ENCODE measurements at regions not wholly inside any gene's neighbourhood (a gene's known extent, or its start where the extent isn't known, plus 50 kb on each side); places are given as distances from the start of the nearest gene placed in this dataset.

DNA sequence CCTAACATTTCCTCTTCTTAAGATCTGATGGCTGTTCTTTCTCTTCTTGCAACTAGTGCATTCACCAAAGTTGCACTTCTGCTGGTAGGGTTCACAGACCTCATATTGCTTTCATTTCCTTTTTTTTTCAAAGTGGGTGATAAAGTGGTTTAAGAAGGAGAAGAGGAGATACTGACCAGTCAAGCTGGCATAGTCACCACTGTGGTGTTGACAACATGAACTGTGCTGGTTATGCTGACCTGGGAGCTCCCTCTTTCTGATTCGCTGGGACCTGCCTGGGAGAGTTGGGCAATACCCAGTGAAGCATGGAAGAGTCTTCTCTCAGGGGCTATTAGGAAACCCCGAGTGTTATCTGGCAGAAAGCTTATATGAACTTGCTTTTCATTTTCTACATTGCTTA lies 222.9 kb downstream of the SLITRK5 start:
- Histone ChIP-seq H3K36me3 (replicated peaks; ENCODE audit: insufficient read depth, low read depth) (no peaks in the 10 kb centered on the region), H3K4me2 (no peak overlapping the region), H3K27me3 (no peaks in the 10 kb centered on the region), H3K4me1 (ENCODE audit: insufficient read depth) (no peaks in the 10 kb centered on the region), H4K20me1 (ENCODE audit: insufficient read depth, poor library complexity, severe bottlenecking) (no peaks in the 10 kb centered on the region), H3K9me2 (replicated peaks; ENCODE audit: insufficient read depth) (no peaks in the 10 kb centered on the region), H3K27ac (no peak overlapping the region), H3K9me3 (ENCODE audit: low read depth) (no peaks in the 10 kb centered on the region), H2AFZ (no peak overlapping the region), H3K79me2 (no peaks in the 10 kb centered on the region), H3K4me3 (no peak overlapping the region)
- WGBS (ENCODE audit: low lambda C conversion rate, missing lambda C conversion rate): 86% methylated on average over 2 of the region's 2 CpGs
- no peak for DNase-seq (ENCODE audit: low spot score)
- TF ChIP-seq, protein P1, sequence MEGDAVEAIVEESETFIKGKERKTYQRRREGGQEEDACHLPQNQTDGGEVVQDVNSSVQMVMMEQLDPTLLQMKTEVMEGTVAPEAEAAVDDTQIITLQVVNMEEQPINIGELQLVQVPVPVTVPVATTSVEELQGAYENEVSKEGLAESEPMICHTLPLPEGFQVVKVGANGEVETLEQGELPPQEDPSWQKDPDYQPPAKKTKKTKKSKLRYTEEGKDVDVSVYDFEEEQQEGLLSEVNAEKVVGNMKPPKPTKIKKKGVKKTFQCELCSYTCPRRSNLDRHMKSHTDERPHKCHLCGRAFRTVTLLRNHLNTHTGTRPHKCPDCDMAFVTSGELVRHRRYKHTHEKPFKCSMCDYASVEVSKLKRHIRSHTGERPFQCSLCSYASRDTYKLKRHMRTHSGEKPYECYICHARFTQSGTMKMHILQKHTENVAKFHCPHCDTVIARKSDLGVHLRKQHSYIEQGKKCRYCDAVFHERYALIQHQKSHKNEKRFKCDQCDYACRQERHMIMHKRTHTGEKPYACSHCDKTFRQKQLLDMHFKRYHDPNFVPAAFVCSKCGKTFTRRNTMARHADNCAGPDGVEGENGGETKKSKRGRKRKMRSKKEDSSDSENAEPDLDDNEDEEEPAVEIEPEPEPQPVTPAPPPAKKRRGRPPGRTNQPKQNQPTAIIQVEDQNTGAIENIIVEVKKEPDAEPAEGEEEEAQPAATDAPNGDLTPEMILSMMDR (IDR thresholded peaks at IDR 0.05; ENCODE audit: poor library complexity): no peak
- TF ChIP-seq EZH2phosphoT487 (IDR thresholded peaks at IDR 0.05; ENCODE audit: low read depth, severe bottlenecking, unreplicated experiment) (no peak), EZH2 (IDR thresholded peaks at IDR 0.05; ENCODE audit: borderline replicate concordance) (no peak)

DNA sequence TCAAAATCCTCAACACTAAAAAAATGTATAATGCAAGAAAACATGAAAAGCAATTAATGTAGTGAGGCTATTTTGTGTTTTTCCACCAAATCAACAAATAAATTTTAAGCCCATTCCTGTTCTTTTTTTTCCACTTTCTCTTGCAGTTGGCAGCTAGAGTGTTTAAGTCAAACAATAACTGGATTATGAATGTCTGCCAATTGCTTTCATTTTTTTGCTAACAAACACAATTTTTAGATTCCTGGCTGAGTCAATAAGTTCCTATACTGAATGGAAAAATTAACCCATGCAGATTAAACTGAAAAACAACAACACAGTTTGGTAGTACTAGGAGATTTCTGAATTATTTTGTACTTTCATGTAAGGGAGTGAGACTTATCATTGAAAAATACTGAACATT lies 232.4 kb downstream of the SLITRK5 start:
- no peaks in the 10 kb centered on the region for H3K9me3 ChIP-seq (ENCODE audit: low read depth)
- H3K4me1 ChIP-seq (ENCODE audit: insufficient read depth): no peaks in the 10 kb centered on the region
- DNase-seq (ENCODE audit: low spot score): no peak
- no peak overlapping the region for H3K4me3 ChIP-seq
- H3K27me3 ChIP-seq: no peaks in the 10 kb centered on the region
- no peaks in the 10 kb centered on the region for H3K36me3 ChIP-seq (replicated peaks; ENCODE audit: insufficient read depth, low read depth)
- H3K27ac ChIP-seq: no peak overlapping the region
- H3K4me2 ChIP-seq: no peak overlapping the region
- TF ChIP-seq, protein P1 (IDR thresholded peaks at IDR 0.05; ENCODE audit: poor library complexity): no peak
- TF ChIP-seq EZH2 (IDR thresholded peaks at IDR 0.05; ENCODE audit: borderline replicate concordance) (no peak), EZH2phosphoT487 (IDR thresholded peaks at IDR 0.05; ENCODE audit: low read depth, severe bottlenecking, unreplicated experiment) (no peak)
- H4K20me1 ChIP-seq (ENCODE audit: insufficient read depth, poor library complexity, severe bottlenecking): no peaks in the 10 kb centered on the region
- no peaks in the 10 kb centered on the region for H3K79me2 ChIP-seq
- no peaks in the 10 kb centered on the region for H3K9me2 ChIP-seq (replicated peaks; ENCODE audit: insufficient read depth)
- H2AFZ ChIP-seq: no peak overlapping the region

DNA sequence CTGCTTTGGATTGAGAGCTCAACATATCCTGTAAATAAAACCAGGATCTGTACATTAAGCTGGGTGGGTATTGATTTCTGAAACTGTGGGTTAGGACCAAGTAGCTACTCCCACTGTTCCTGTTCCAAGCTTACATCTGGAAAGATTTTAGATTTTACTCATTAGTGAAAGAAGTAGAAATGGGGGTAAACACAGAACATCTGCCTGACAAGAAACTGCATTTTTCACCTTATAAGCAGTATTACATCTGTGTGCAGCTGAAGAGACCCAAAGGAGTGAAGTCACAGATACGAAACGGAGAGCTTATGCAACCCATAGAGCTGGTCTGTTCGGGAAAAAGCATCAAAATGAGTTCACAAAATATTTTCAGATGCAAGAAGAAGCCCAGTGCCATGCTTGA lies 235.2 kb downstream of the SLITRK5 start:
- Histone ChIP-seq H4K20me1 (ENCODE audit: insufficient read depth, poor library complexity, severe bottlenecking) (no peaks in the 10 kb centered on the region), H3K27me3 (no peaks in the 10 kb centered on the region), H3K27ac (no peak overlapping the region), H3K9me3 (ENCODE audit: low read depth) (no peaks in the 10 kb centered on the region), H3K4me2 (no peak overlapping the region), H3K4me3 (no peak overlapping the region), H3K4me1 (ENCODE audit: insufficient read depth) (no peaks in the 10 kb centered on the region), H3K9me2 (replicated peaks; ENCODE audit: insufficient read depth) (no peaks in the 10 kb centered on the region), H2AFZ (no peak overlapping the region), H3K79me2 (no peaks in the 10 kb centered on the region), H3K36me3 (replicated peaks; ENCODE audit: insufficient read depth, low read depth) (no peaks in the 10 kb centered on the region)
- DNase-seq (ENCODE audit: low spot score): no peak
- 76% methylated on average over 3 of the region's 3 CpGs for WGBS (ENCODE audit: low lambda C conversion rate, missing lambda C conversion rate)
- TF ChIP-seq EZH2phosphoT487 (IDR thresholded peaks at IDR 0.05; ENCODE audit: low read depth, severe bottlenecking, unreplicated experiment): no peak
- TF ChIP-seq EZH2 (IDR thresholded peaks at IDR 0.05; ENCODE audit: borderline replicate concordance): no peak
- TF ChIP-seq, protein P1 (IDR thresholded peaks at IDR 0.05; ENCODE audit: poor library complexity): no peak

DNA sequence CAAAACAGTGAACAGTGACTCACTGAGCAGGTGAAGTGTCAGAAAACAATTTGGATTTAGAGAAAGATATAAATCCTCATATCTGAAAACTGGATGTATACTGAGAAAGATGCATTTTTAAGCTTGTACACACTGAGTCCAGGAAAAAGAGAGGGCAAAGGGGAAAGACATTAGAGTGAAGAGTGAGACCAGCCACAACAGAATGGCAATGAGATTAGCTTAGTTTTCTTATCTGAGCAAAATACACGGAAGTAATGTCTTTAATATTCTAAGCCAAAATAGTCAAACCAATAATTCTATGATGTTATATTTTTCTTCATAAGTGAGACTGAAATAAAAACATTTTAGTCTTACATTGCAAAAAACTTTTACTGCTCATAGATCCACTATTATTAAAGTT lies 236.0 kb downstream of the SLITRK5 start:
- Histone ChIP-seq H3K27ac (no peak overlapping the region), H3K4me1 (ENCODE audit: insufficient read depth) (no peaks in the 10 kb centered on the region), H3K79me2 (no peaks in the 10 kb centered on the region), H3K36me3 (replicated peaks; ENCODE audit: insufficient read depth, low read depth) (no peaks in the 10 kb centered on the region), H3K4me3 (no peak overlapping the region), H3K9me2 (replicated peaks; ENCODE audit: insufficient read depth) (no peaks in the 10 kb centered on the region), H3K27me3 (no peaks in the 10 kb centered on the region), H2AFZ (no peak overlapping the region), H4K20me1 (ENCODE audit: insufficient read depth, poor library complexity, severe bottlenecking) (no peaks in the 10 kb centered on the region), H3K4me2 (no peak overlapping the region), H3K9me3 (ENCODE audit: low read depth) (no peaks in the 10 kb centered on the region)
- WGBS (ENCODE audit: low lambda C conversion rate, missing lambda C conversion rate): 69% methylated on average over 1 of the region's 1 CpG
- DNase-seq (ENCODE audit: low spot score): no peak
- TF ChIP-seq, protein P1 (IDR thresholded peaks at IDR 0.05; ENCODE audit: poor library complexity): no peak
- no peak for TF ChIP-seq EZH2phosphoT487 (IDR thresholded peaks at IDR 0.05; ENCODE audit: low read depth, severe bottlenecking, unreplicated experiment)
- no peak for TF ChIP-seq EZH2 (IDR thresholded peaks at IDR 0.05; ENCODE audit: borderline replicate concordance)
